ENCODE measurements at regions not wholly inside any gene's neighbourhood (a gene's known extent, or its start where the extent isn't known, plus 50 kb on each side); places are given as distances from the start of the nearest gene placed in this dataset.

GRCh38 chr12:90870971-90871725, 83.8 kb downstream of the CCER1 start:
- Histone ChIP-seq H3K9me3 (no peaks in the 10 kb centered on the region), H3K4me1 (no peaks in the 10 kb centered on the region), H3K27me3 (replicated peaks in 1 of 7) (no peaks in the 10 kb centered on the region), H3K27ac (no peak overlapping the region), H3K36me3 (no peaks in the 10 kb centered on the region), H3K4me3 (no peak overlapping the region)
- DNase-seq = no peak
- intact Hi-C loops (cut with DNase I; ENCODE audit: low total_unique reads) = no loop called here
- TF ChIP-seq POLR2AphosphoS5 (IDR thresholded peaks at IDR 0.05) (no peak), POLR2A (IDR thresholded peaks at IDR 0.05) (no peak)
- 63 to 85% (median 79%) methylated on average over 1 of the region's 1 CpG for WGBS, 5 donors

- TF ChIP-seq POLR2AphosphoS5 (IDR thresholded peaks at IDR 0.05) (no peak), POLR2A (IDR thresholded peaks at IDR 0.05) (no peak)
- TF ChIP-seq, protein P1, sequence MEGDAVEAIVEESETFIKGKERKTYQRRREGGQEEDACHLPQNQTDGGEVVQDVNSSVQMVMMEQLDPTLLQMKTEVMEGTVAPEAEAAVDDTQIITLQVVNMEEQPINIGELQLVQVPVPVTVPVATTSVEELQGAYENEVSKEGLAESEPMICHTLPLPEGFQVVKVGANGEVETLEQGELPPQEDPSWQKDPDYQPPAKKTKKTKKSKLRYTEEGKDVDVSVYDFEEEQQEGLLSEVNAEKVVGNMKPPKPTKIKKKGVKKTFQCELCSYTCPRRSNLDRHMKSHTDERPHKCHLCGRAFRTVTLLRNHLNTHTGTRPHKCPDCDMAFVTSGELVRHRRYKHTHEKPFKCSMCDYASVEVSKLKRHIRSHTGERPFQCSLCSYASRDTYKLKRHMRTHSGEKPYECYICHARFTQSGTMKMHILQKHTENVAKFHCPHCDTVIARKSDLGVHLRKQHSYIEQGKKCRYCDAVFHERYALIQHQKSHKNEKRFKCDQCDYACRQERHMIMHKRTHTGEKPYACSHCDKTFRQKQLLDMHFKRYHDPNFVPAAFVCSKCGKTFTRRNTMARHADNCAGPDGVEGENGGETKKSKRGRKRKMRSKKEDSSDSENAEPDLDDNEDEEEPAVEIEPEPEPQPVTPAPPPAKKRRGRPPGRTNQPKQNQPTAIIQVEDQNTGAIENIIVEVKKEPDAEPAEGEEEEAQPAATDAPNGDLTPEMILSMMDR (IDR thresholded peaks at IDR 0.05 in 8 of 11, conservative IDR thresholded peaks at IDR 0.05 in 3 of 11) = no peak
- WGBS, 5 donors = 86 to 98% (median 94%) methylated on average over 1 of the region's 1 CpG
- H3K4me3 ChIP-seq = no peak overlapping the region
Observed at GRCh38 chr12:90868626-90869025, 86.3 kb downstream of the CCER1 start.

GRCh38 chr12:90859591-90859990, 95.4 kb downstream of the CCER1 start:
- intact Hi-C loops (cut with DNase I; ENCODE audit: low total_unique reads) = no loop called here

More at GRCh38 chr12:90868626-90869025, 86.3 kb downstream of the CCER1 start:
- Histone ChIP-seq H3K9me3 (no peaks in the 10 kb centered on the region), H3K27me3 (replicated peaks in 1 of 7) (no peaks in the 10 kb centered on the region), H3K36me3 (no peaks in the 10 kb centered on the region), H3K27ac (no peak overlapping the region), H3K4me1 (no peaks in the 10 kb centered on the region)
- no peak for DNase-seq
- intact Hi-C loops (cut with DNase I; ENCODE audit: low total_unique reads) = no loop called here

GRCh38 chr12:90858252-90858651, 96.7 kb downstream of the CCER1 start:
- Histone ChIP-seq H3K4me3 (no peak overlapping the region), H3K9me3 (peaks cover 0 to 16% (median 0%) of the 10 kb centered on the region in 8 donors), H3K27me3 (replicated peaks in 1 of 7) (no peaks in the 10 kb centered on the region), H3K27ac (no peak overlapping the region), H3K36me3 (no peaks in the 10 kb centered on the region), H3K4me1 (peaks cover 0 to 8% (median 0%) of the 10 kb centered on the region in 6 donors)
- no peak for DNase-seq
- intact Hi-C loops (cut with DNase I; ENCODE audit: low total_unique reads) = no loop called here
- 48 to 63% (median 49%) methylated on average over 2 of the region's 2 CpGs for WGBS, 5 donors
- TF ChIP-seq POLR2A (IDR thresholded peaks at IDR 0.05) = no peak
- TF ChIP-seq, protein P1 (IDR thresholded peaks at IDR 0.05 in 8 of 11, conservative IDR thresholded peaks at IDR 0.05 in 3 of 11) = no peak
- TF ChIP-seq POLR2AphosphoS5 (IDR thresholded peaks at IDR 0.05) = no peak

More at GRCh38 chr12:90859591-90859990, 95.4 kb downstream of the CCER1 start:
- H3K27ac ChIP-seq = no peak overlapping the region
- no peaks in the 10 kb centered on the region for H3K4me1 ChIP-seq
- no peak for DNase-seq
- H3K4me3 ChIP-seq = no peak overlapping the region
- no peaks in the 10 kb centered on the region for H3K27me3 ChIP-seq (replicated peaks in 1 of 7)
- no peak for TF ChIP-seq POLR2AphosphoS5 (IDR thresholded peaks at IDR 0.05)
- TF ChIP-seq POLR2A (IDR thresholded peaks at IDR 0.05) = no peak
- TF ChIP-seq, protein P1 (IDR thresholded peaks at IDR 0.05 in 8 of 11, conservative IDR thresholded peaks at IDR 0.05 in 3 of 11) = no peak
- no peaks in the 10 kb centered on the region for H3K36me3 ChIP-seq
- peaks cover 0 to 16% (median 0%) of the 10 kb centered on the region in 8 donors for H3K9me3 ChIP-seq

Measured in spleen (tissue), 11 donors.